B cell (primary cell): ENCODE measurements at regions not wholly inside any gene's neighbourhood (a gene's known extent, or its start where the extent isn't known, plus 50 kb on each side); places are given as distances from the start of the nearest gene placed in this dataset.
A peak's percentile ranks its signal among the peaks of the same experiment; 100 is the strongest.

ENCODE experiments used
- ATAC-seq: fragments of 200-7000 bp; cut with Tn5 transposase; one replicate; pipeline ENCODE4 v1.10.0; 2021; ENCODE audit warnings: low read depth, mild to moderate bottlenecking, moderate number of reproducible peaks, moderate library complexity
- CTCF ChIA-PET: fragments of 350-600 bp; sonication (Branson Sonifier 250); formaldehyde crosslinking; loops from one replicate; lab custom pipeline; 2021; ENCODE audit warnings: antibody characterized with exemption, inconsistent platforms; lab: Charles Lee
- POLR2A ChIA-PET: fragments of 350-600 bp; sonication (Branson Sonifier 250); formaldehyde crosslinking; loops from one replicate; lab custom pipeline; 2021; ENCODE audit warnings: antibody characterized with exemption; lab: Charles Lee
- DNase-seq: peaks from one replicate; pipeline ENCODE4 v3.0.0; 2013
- H2AFZ ChIP-seq: 2 replicates; pipeline ENCODE4 v1.6.1; 2012; ENCODE audit warnings: mild to moderate bottlenecking, low read depth, low read length; ENCODE audit not compliant: insufficient read depth, poor library complexity, severe bottlenecking
- H3K27ac ChIP-seq, 2 donors: 1 replicate in 1 of 2; 2 replicates in 1 of 2; pipeline ENCODE4 v1.5.1; 2012 to 2013; ENCODE audit warnings: low read length in 2 of 2, mild to moderate bottlenecking in 2 of 2, moderate library complexity in 1 of 2
- H3K27me3 ChIP-seq, 4 experiments: fragments of 200-600 bp in 1 of 4; sonication (generic) in 1 of 4; replicated peaks in 1 of 4; 1 replicate in 2 of 4; 2 replicates in 2 of 4; pipeline versions ENCODE4 v1.6.1 to v1.7.0; 2013 to 2016; ENCODE audit warnings: low read length in 3 of 4, mild to moderate bottlenecking in 2 of 4, mixed read lengths in 1 of 4, moderate library complexity in 1 of 4; ENCODE audit not compliant: insufficient read depth in 4 of 4, control insufficient read depth in 3 of 4; ENCODE audit errors: control extremely low read depth in 1 of 4
- H3K36me3 ChIP-seq, 2 experiments: replicated peaks in 1 of 2; 1 replicate in 1 of 2; 2 replicates in 1 of 2; pipeline versions ENCODE4 v1.6.1 to v1.7.1; 2013; ENCODE audit warnings: low read length in 1 of 2; ENCODE audit not compliant: insufficient read depth in 2 of 2, control insufficient read depth in 1 of 2; ENCODE audit errors: control extremely low read depth in 1 of 2, extremely low read depth in 1 of 2
- H3K4me1 ChIP-seq, 2 donors: fragments of 200-600 bp in 1 of 2; sonication (generic) in 1 of 2; 1 replicate in 1 of 2; 2 replicates in 1 of 2; pipeline versions ENCODE4 v1.5.1 to v1.6.1; 2013 to 2017; ENCODE audit warnings: low read length in 2 of 2; ENCODE audit not compliant: control insufficient read depth in 2 of 2, insufficient read depth in 2 of 2
- H3K4me2 ChIP-seq: replicated peaks from 2 replicates; pipeline ENCODE3; 2012; ENCODE audit warnings: mild to moderate bottlenecking, low read depth, low read length; ENCODE audit not compliant: poor library complexity, severe bottlenecking
- H3K4me3 ChIP-seq, 5 experiments: fragments of 200-600 bp in 1 of 5; sonication (generic) in 1 of 5; 1 replicate in 3 of 5; 2 replicates in 2 of 5; pipeline versions ENCODE4 v1.5.1 to v1.7.0; 2011 to 2016; ENCODE audit warnings: low read length in 4 of 5, mild to moderate bottlenecking in 4 of 5, low read depth in 2 of 5, control low read depth in 1 of 5, moderate library complexity in 1 of 5; ENCODE audit not compliant: insufficient read depth in 1 of 5; ENCODE audit errors: control extremely low read depth in 1 of 5, extremely low read depth in 1 of 5
- H3K79me2 ChIP-seq: fragments of 200-600 bp; sonication (generic); one replicate; pipeline ENCODE4 v1.6.0; 2016; ENCODE audit warnings: low read length; ENCODE audit not compliant: control insufficient read depth, insufficient read depth
- H3K9ac ChIP-seq: fragments of 200-600 bp; sonication (generic); 2 replicates; pipeline ENCODE4 v1.6.1; 2017; ENCODE audit warnings: mild to moderate bottlenecking, low read length, moderate library complexity
- H3K9me3 ChIP-seq, 3 donors: one replicate each; pipeline versions ENCODE4 v1.6.1 to v1.7.1; 2013; ENCODE audit warnings: low read length in 2 of 3; ENCODE audit not compliant: control insufficient read depth in 2 of 3, insufficient read depth in 1 of 3; ENCODE audit errors: control extremely low read depth in 1 of 3
- H4K20me1 ChIP-seq: 2 replicates; pipeline ENCODE4 v1.6.0; 2012; ENCODE audit warnings: mild to moderate bottlenecking, low read length; ENCODE audit not compliant: insufficient read depth, control insufficient read depth, poor library complexity, severe bottlenecking
- H3K27ac Mint-ChIP-seq: one replicate; pipeline ENCODE4 v1.8.0; 2021; ENCODE audit warnings: mixed read lengths
- H3K27me3 Mint-ChIP-seq: one replicate; pipeline ENCODE4 v1.8.0; 2021; ENCODE audit warnings: mixed read lengths
- H3K4me1 Mint-ChIP-seq: one replicate; pipeline ENCODE4 v1.8.0; 2021; ENCODE audit warnings: mixed read lengths
- H3K4me3 Mint-ChIP-seq: one replicate; pipeline ENCODE4 v1.8.0; 2021; ENCODE audit warnings: mixed read lengths
- H3K9me3 Mint-ChIP-seq: one replicate; pipeline ENCODE4 v1.8.0; 2022; ENCODE audit warnings: mixed read lengths; ENCODE audit not compliant: insufficient read depth
- EZH2 ChIP-seq: IDR thresholded peaks from 2 replicates; pipeline ENCODE4 v1.6.1; 2012; ENCODE audit warnings: borderline replicate concordance, low read depth, mild to moderate bottlenecking, moderate library complexity, low read length; ENCODE audit not compliant: insufficient read depth, poor library complexity, severe bottlenecking
- WGBS: methylation state at CpG from one replicate; pipeline ENCODE4 v1.1.5; 2013; ENCODE audit warnings: missing lambda C conversion rate; ENCODE audit not compliant: insufficient coverage; 5-methylcytosine and 5-hydroxymethylcytosine counted together
- intact Hi-C: fragments of 100-400 bp; cut with micrococcal nuclease; formaldehyde crosslinking; loops from one replicate; pipeline ENCODE4 v1.10.0; 2022
- TF ChIP-seq, protein P1 (sequence below): fragments of 200-600 bp; IDR thresholded peaks from one replicate; pipeline ENCODE4 v1.8.0; 2022; ENCODE audit warnings: antibody characterized with exemption, mild to moderate bottlenecking

DNA sequence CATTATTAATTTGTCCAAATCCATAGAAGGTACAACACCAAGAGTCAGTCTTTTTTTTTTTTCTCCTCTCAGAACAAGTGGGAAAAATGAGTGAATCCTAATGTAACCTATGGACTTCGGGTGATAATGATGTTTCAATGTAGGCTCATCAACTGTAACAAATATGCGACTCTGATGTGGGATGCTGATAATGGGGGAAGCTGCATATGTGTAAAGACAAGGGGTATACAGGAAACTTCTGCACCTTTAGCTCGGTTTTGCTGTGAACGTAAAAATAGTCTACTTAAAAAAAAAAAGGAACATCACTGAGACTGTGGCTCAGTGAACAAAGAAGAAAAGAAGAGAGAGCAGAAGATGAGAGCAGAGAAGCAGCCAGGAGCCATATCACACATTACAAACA lies 78.3 kb upstream of the ARHGAP32 start:
- H3K27me3 ChIP-seq: no peaks in the 10 kb centered on the region
- 17% methylated on average over 1 of the region's 4 CpGs for WGBS
- H3K4me2 ChIP-seq: peak overlapping the region; percentile 34
- H3K27ac ChIP-seq: peak overlapping the region in 1 of 2 donors; percentile 38
- Mint-ChIP-seq H3K4me3 (no peak overlapping the region), H3K9me3 (no peaks in the 10 kb centered on the region), H3K4me1 (peaks cover 45% of the 10 kb centered on the region), H3K27me3 (peaks cover 14% of the 10 kb centered on the region), H3K27ac (no peak overlapping the region)
- H4K20me1 ChIP-seq: no peaks in the 10 kb centered on the region
- no peak overlapping the region for H3K4me3 ChIP-seq
- ATAC-seq (no peak), DNase-seq (no peak)
- H3K79me2 ChIP-seq: peaks cover 65% of the 10 kb centered on the region
- H3K4me1 ChIP-seq: peaks cover 25 to 42% of the 10 kb centered on the region in 2 donors
- intact Hi-C loops: no loop called here
- H3K9me3 ChIP-seq: no peaks in the 10 kb centered on the region
- H3K36me3 ChIP-seq: no peaks in the 10 kb centered on the region
- ChIA-PET POLR2A (no interaction called here), CTCF (interaction anchor here (0.7 kb wide), 1 partner anchor 41 kb away, joined by 3 read pairs; no protein-coding TSS in a partner anchor)
- no peak overlapping the region for H3K9ac ChIP-seq
- TF ChIP-seq EZH2: no peak
- TF ChIP-seq, protein P1, sequence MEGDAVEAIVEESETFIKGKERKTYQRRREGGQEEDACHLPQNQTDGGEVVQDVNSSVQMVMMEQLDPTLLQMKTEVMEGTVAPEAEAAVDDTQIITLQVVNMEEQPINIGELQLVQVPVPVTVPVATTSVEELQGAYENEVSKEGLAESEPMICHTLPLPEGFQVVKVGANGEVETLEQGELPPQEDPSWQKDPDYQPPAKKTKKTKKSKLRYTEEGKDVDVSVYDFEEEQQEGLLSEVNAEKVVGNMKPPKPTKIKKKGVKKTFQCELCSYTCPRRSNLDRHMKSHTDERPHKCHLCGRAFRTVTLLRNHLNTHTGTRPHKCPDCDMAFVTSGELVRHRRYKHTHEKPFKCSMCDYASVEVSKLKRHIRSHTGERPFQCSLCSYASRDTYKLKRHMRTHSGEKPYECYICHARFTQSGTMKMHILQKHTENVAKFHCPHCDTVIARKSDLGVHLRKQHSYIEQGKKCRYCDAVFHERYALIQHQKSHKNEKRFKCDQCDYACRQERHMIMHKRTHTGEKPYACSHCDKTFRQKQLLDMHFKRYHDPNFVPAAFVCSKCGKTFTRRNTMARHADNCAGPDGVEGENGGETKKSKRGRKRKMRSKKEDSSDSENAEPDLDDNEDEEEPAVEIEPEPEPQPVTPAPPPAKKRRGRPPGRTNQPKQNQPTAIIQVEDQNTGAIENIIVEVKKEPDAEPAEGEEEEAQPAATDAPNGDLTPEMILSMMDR: no peak
- no peak overlapping the region for H2AFZ ChIP-seq

- Histone ChIP-seq H4K20me1 (no peaks in the 10 kb centered on the region), H3K27me3 (no peaks in the 10 kb centered on the region), H3K79me2 (peaks cover 62% of the 10 kb centered on the region), H3K27ac (no peak overlapping the region), H2AFZ (no peak overlapping the region), H3K4me2 (no peak overlapping the region), H3K4me3 (no peak overlapping the region), H3K36me3 (peaks cover 0 to 1% of the 10 kb centered on the region in 2 experiments), H3K9ac (no peak overlapping the region), H3K4me1 (peaks cover 16 to 29% of the 10 kb centered on the region in 2 donors), H3K9me3 (no peaks in the 10 kb centered on the region)
- ChIA-PET POLR2A (no interaction called here), CTCF (interaction anchor here (0.6 to 0.7 kb wide), 2 partner anchors 18 to 208 kb away, joined by 3 to 5 read pairs; no protein-coding TSS in a partner anchor)
- Mint-ChIP-seq H3K9me3 (no peaks in the 10 kb centered on the region), H3K4me3 (no peak overlapping the region), H3K27me3 (peaks cover 14% of the 10 kb centered on the region), H3K27ac (no peak overlapping the region), H3K4me1 (peaks cover 37% of the 10 kb centered on the region)
- no peak for DNase-seq
- ATAC-seq: no peak
- WGBS: no CpG with 5 or more reads among the region's 3 CpGs
- TF ChIP-seq EZH2: no peak
- TF ChIP-seq, protein P1: no peak
- intact Hi-C loops: no loop called here
These were observed 76.2 kb upstream of the ARHGAP32 start for GRCh38 chr11:129268371-129268770.
